Dermis blood vessel endothelial cell (primary cell): ENCODE measurements at regions not wholly inside any gene's neighbourhood (a gene's known extent, or its start where the extent isn't known, plus 50 kb on each side); places are given as distances from the start of the nearest gene placed in this dataset.
"Not testable (repeated sequence)": the region's sequence is repeated elsewhere in the genome, so short reads cannot be mapped to it uniquely, and the experiment has no call there.

Experiments used
- DNase-seq: peaks from one replicate; pipeline ENCODE4 v3.0.0; 2010

DNA sequence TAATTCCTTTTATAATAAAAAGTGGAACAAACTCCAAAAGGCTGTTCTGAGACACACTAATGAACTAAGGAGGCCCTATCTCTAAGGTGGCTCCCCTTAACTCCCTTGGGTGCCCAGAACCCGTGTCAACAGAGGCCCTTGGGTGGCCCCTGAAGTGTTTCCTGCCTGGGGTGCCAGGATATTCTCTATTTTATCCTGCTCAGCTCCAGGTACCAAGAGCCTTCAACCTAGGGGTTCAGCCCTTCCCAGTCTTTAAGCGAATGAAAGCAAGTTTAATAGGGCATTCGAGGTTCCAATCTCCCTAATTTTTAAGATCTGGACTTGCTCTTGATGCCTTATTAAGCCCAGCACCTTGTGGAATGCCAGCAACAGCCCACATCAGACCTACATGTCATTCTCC is 64.4 kb upstream of the MYO3A start:
- no peak for DNase-seq

GRCh38 chr10:25874402-25874801 is 59.6 kb upstream of the MYO3A start:
- DNase-seq: not testable (repeated sequence)

GRCh38 chr10:25875556-25876165 is 58.4 kb upstream of the MYO3A start:
- peak; percentile 67 for DNase-seq

GRCh38 chr10:25877296-25877695 is 56.7 kb upstream of the MYO3A start:
- no peak for DNase-seq
